ENCODE measurements at regions not wholly inside any gene's neighbourhood (a gene's known extent, or its start where the extent isn't known, plus 50 kb on each side); places are given as distances from the start of the nearest gene placed in this dataset.

- TF ChIP-seq CTCF (conservative IDR thresholded peaks at IDR 0.05), result no peak
- no peak for TF ChIP-seq ZFX (IDR thresholded peaks at IDR 0.05)
These were observed 376.4 kb downstream of the RBM43 start for GRCh38 chr2:150885236-150885635.
